ENCODE measurements at regions not wholly inside any gene's neighbourhood (a gene's known extent, or its start where the extent isn't known, plus 50 kb on each side); places are given as distances from the start of the nearest gene placed in this dataset.
"Not testable (repeated sequence)": the region's sequence is repeated elsewhere in the genome, so short reads cannot be mapped to it uniquely, and the experiment has no call there.

- Mint-ChIP-seq H3K27me3 (no peaks in the 10 kb centered on the region), H3K27ac (peak overlapping the region; percentile 81), H3K36me3 (peaks cover 38% of the 10 kb centered on the region), H3K4me3 (peak overlapping the region; percentile 61), H3K9me3 (peaks cover 4% of the 10 kb centered on the region), H3K4me1 (peaks cover 60% of the 10 kb centered on the region)
- ATAC-seq (ENCODE audit: low read depth): no peak
- no peak for DNase-seq (ENCODE audit: low spot score in 2 of 2)
Observed at GRCh38 chr21:36257657-36258056, 62.3 kb upstream of the MORC3 start.

GRCh38 chr21:36260030-36260787 lies 59.8 kb upstream of the MORC3 start:
- H3K27me3 Mint-ChIP-seq: no peaks in the 10 kb centered on the region
- peaks cover 45% of the 10 kb centered on the region for H3K4me1 Mint-ChIP-seq
- H3K4me3 Mint-ChIP-seq: peak overlapping the region; percentile 80
- H3K9me3 Mint-ChIP-seq: peaks cover 4% of the 10 kb centered on the region
- DNase-seq (ENCODE audit: low spot score in 2 of 2) (peak; percentile 38 to 57), ATAC-seq (ENCODE audit: low read depth) (peak; percentile 36)
- peak overlapping the region; percentile 89 for H3K27ac Mint-ChIP-seq
- H3K36me3 Mint-ChIP-seq: peaks cover 34% of the 10 kb centered on the region

- H3K36me3 Mint-ChIP-seq: peaks cover 38% of the 10 kb centered on the region
- peaks cover 4% of the 10 kb centered on the region for H3K9me3 Mint-ChIP-seq
- DNase-seq (ENCODE audit: low spot score in 2 of 2) (peak in 1 of 2 donors; percentile 26), ATAC-seq (ENCODE audit: low read depth) (peak; percentile 72)
- no peaks in the 10 kb centered on the region for H3K27me3 Mint-ChIP-seq
- peak overlapping the region; percentile 89 for H3K27ac Mint-ChIP-seq
- H3K4me3 Mint-ChIP-seq: peak overlapping the region; percentile 80
- H3K4me1 Mint-ChIP-seq: peaks cover 47% of the 10 kb centered on the region
Observed at GRCh38 chr21:36260802-36261201, 59.2 kb upstream of the MORC3 start.

- Mint-ChIP-seq H3K27ac (no peak overlapping the region), H3K27me3 (no peaks in the 10 kb centered on the region), H3K4me1 (peaks cover 43% of the 10 kb centered on the region), H3K9me3 (peaks cover 4% of the 10 kb centered on the region), H3K36me3 (peaks cover 38% of the 10 kb centered on the region), H3K4me3 (no peak overlapping the region)
- ATAC-seq (ENCODE audit: low read depth): no peak
- no peak for DNase-seq (ENCODE audit: low spot score in 2 of 2)
Observed at GRCh38 chr21:36261459-36261858, 58.5 kb upstream of the MORC3 start.

GRCh38 chr21:36263797-36264196 lies 56.2 kb upstream of the MORC3 start:
- Mint-ChIP-seq H3K4me1 (peaks cover 30% of the 10 kb centered on the region), H3K36me3 (peaks cover 44% of the 10 kb centered on the region), H3K27me3 (no peaks in the 10 kb centered on the region), H3K9me3 (peaks cover 4% of the 10 kb centered on the region), H3K27ac (peak overlapping the region; percentile 58), H3K4me3 (no peak overlapping the region)
- DNase-seq (ENCODE audit: low spot score in 2 of 2) (no peak), ATAC-seq (ENCODE audit: low read depth) (peak; percentile 25)

GRCh38 chr21:36265431-36265830 lies 54.6 kb upstream of the MORC3 start:
- Mint-ChIP-seq H3K36me3 (peaks cover 47% of the 10 kb centered on the region), H3K9me3 (peaks cover 4% of the 10 kb centered on the region), H3K4me3 (no peak overlapping the region), H3K4me1 (peaks cover 24% of the 10 kb centered on the region), H3K27ac (no peak overlapping the region), H3K27me3 (no peaks in the 10 kb centered on the region)
- DNase-seq (ENCODE audit: low spot score in 2 of 2) (no peak), ATAC-seq (ENCODE audit: low read depth) (no peak)

GRCh38 chr21:36267828-36268227 lies 52.2 kb upstream of the MORC3 start:
- not testable (repeated sequence) for DNase-seq (ENCODE audit: low spot score in 2 of 2); H3K9me3 Mint-ChIP-seq; H3K4me3 Mint-ChIP-seq; ATAC-seq (ENCODE audit: low read depth); H3K27me3 Mint-ChIP-seq
- Mint-ChIP-seq H3K4me1 (peaks cover 13% of the 10 kb centered on the region), H3K27ac (peak overlapping the region; percentile 24), H3K36me3 (peaks cover 43% of the 10 kb centered on the region)

- not testable (repeated sequence) for DNase-seq (ENCODE audit: low spot score in 2 of 2); H3K27ac Mint-ChIP-seq; H3K27me3 Mint-ChIP-seq; H3K4me3 Mint-ChIP-seq; H3K9me3 Mint-ChIP-seq; ATAC-seq (ENCODE audit: low read depth)
- H3K4me1 Mint-ChIP-seq: peaks cover 13% of the 10 kb centered on the region
- H3K36me3 Mint-ChIP-seq: peaks cover 44% of the 10 kb centered on the region
Observed at GRCh38 chr21:36268264-36268663, 51.7 kb upstream of the MORC3 start.
